Activated naive CD4-positive, alpha-beta T cell (primary cell): ENCODE measurements at regions not wholly inside any gene's neighbourhood (a gene's known extent, or its start where the extent isn't known, plus 50 kb on each side); places are given as distances from the start of the nearest gene placed in this dataset.
"Not testable (repeated sequence)": the region's sequence is repeated elsewhere in the genome, so short reads cannot be mapped to it uniquely, and the experiment has no call there.

ENCODE experiments used
- DNase-seq, 4 experiments: peaks; one replicate each; lab custom pipeline; 2025; lab: John Stamatoyannopoulos, UW

DNA sequence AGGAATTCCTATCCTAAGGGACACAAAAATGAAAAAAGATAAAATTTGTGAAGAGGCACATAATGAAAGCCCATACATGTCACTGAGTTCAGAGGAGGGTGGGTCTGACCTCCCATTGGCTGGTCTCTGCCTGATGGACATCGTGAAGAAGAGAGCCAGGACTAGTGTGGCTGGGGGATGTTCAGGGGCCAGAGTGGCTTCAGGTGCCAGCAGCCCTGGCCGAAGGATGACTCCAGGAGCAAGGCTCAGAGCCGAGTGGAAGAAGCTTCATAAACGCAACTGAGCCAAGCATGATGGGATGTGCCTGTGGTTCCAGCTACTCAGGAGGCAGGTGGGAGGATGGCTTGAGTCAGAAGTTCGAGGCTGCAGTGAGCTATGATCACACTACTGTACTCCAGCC is 56.9 kb upstream of the ATP5PO start:
- DNase-seq, result no peak

DNA sequence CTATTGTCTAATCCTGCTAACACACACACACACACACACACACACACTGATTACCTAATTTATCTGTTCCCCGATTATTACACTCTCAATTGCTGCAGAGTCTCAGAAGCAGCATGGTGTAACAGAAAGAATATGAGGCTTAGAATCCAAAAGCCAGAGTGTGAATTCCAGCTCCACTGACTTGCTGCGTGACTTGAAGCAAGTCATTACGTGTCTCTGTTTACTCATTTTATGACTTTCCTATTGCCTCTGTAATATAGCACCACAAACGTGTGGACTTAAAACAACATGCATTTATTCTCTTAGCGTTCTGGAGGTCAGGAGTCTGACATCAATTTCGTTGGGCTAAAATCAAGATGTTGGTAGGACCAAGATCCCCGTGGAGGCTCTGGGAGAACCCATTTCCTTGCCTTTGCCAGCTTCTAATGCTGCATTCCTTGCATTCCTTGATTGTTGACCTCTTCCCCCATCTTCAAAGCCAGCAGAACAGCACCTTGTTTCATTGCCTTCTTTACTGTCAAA is 55.9 kb upstream of the ATP5PO start:
- no peak for DNase-seq

DNA sequence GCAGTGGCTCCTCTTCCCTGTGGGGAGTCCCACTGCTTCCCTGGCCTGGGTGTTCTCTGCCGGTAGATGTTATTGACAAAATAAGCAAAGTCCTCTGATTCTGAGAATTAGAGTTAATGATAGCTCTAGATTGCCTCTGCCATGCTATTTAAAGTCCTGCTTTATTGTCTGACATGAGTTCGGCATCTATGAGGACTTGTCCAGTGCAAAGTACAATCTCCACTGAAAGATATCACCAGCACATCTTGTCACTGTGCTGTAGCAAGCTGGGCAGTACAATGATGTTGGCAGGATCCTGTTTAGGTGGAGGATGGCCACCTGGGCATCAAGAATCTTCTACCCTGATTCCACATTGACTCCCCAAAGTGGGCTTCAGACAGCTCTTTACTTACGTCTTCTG is 54.0 kb upstream of the ATP5PO start:
- DNase-seq, result no peak

GRCh38 chr21:33968995-33969348 is 53.4 kb upstream of the ATP5PO start:
- no peak for DNase-seq

- no peak for DNase-seq
These were observed 52.7 kb upstream of the ATP5PO start for GRCh38 chr21:33968080-33968994.

DNA sequence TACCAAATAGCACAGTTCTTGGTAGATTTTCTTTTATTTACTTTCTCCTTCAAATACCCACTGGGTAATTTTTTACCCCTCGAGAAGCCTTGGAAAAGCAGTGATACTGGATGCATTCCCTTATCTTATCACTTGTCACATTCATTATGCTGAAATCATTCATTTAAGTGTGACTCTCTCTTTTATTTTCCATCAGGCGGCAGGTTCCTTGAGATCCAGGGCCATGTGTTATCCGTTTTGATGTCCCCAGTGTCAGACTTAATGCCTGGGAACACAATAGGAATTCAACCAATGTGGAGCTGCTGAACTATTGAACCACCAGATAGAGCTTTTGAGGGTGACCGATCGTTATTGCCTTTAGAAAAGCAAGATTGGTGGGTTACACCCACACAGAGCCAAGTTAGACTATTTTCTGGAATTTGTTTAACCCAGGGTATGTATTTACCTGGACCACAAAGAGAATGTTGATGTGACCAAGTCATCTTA is 51.5 kb upstream of the ATP5PO start:
- DNase-seq, result no peak

- no peak for DNase-seq
These were observed 50.8 kb upstream of the ATP5PO start for GRCh38 chr21:33966324-33966949.

DNA sequence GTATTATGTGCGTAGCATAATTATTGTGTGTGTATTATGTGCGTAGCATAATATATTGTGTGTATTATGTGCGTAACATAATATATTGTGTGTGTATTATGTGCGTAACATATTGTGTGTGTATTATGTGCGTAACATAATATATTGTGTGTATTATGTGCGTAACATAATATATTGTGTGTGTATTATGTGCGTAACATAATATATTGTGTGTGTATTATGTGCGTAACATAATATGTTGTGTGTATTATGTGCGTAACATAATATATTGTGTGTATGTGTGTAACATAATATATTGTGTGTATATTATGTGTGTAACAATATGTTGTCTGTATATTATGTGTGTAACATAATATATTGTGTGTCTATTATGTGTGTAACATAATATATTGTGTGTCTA is 50.1 kb upstream of the ATP5PO start:
- DNase-seq, result not testable (repeated sequence)
